ENCODE measurements at regions not wholly inside any gene's neighbourhood (a gene's known extent, or its start where the extent isn't known, plus 50 kb on each side); places are given as distances from the start of the nearest gene placed in this dataset.

GRCh38 chr6:21502682-21503081 lies 90.9 kb upstream of the SOX4 start:
- no peak for TF ChIP-seq CTCF (IDR thresholded peaks at IDR 0.05; ENCODE audit: insufficient read depth, low read depth, low read length)
- no peak for TF ChIP-seq EZH2 (IDR thresholded peaks at IDR 0.05; ENCODE audit: insufficient read depth, low read length)

All from astrocyte (in vitro differentiated cells and primary cell).